SIG-M5 treated with dmso at 0.1 percent for 504 hours (cell line): ENCODE measurements at regions not wholly inside any gene's neighbourhood (a gene's known extent, or its start where the extent isn't known, plus 50 kb on each side); places are given as distances from the start of the nearest gene placed in this dataset.
"Not testable (repeated sequence)": the region's sequence is repeated elsewhere in the genome, so short reads cannot be mapped to it uniquely, and the experiment has no call there.

Source experiments
- DNase-seq: peaks from one replicate; lab custom pipeline; 2025; ENCODE audit not compliant: unreplicated experiment; lab: John Stamatoyannopoulos, UW

- no peak for DNase-seq
These were observed 256.2 kb upstream of the RARB start for GRCh38 chr3:25171897-25172296.

- no peak for DNase-seq
These were observed 254.5 kb upstream of the RARB start for GRCh38 chr3:25173606-25174005.

DNA sequence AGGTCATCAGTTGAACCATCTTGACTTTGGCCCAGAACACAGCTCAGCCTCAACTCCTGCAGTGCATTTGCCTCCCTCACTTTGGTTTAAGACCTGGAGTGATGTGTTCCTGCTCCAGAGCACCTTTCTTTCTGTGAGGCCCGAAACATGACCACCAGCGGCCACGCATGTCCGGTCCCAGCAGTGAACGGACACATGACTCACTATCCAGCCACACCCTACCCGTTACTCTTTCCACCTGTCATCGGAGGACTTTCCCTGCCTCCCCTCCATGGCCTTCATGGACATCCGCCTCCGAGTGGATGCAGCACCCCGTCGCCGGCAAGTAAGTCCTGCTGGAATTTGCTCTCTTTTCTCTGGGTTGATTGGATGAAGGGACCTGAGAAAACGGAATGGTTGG lies 253.8 kb upstream of the RARB start:
- DNase-seq, result no peak

DNA sequence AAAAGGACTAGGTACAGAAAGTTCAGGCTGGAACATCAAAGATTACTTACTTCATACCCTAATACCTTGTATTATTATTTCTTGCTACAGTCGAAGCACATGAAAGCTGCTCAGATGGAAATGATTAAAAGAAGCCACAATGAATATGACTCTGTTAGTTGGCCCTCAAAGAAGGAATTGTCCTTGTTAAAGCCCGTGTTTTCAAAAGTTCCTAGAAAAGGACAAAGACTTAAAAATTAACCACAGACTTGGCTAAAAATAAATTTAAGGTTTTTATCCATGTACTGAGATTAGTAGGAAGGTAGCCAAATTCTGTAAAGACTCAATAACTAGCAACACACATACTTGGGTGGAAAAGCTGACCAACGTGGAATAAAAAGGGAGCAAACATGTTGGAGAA lies 251.0 kb upstream of the RARB start:
- no peak for DNase-seq

DNA sequence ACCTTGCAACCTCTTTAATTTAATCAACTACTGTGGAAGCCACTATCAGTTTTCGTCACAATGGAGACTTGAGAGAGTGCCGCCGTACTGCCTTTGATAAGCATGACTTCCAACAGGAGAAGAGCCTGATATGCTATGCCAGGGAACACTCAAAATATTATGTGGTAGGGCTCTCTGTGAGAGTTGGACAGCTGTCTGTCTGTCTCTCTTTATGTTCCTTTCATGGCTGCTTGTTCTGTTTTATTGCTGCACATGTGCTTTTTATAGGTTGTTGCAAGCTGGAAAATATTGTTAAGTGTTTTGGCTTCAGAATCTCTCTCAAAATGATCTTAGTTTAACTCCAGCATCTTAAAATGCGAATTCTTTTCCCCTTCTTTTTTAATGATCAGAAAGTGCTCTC lies 249.4 kb upstream of the RARB start:
- DNase-seq, result no peak

GRCh38 chr3:25181096-25181495 lies 247.0 kb upstream of the RARB start:
- no peak for DNase-seq

GRCh38 chr3:25182794-25183193 lies 245.3 kb upstream of the RARB start:
- no peak for DNase-seq

- no peak for DNase-seq
These were observed 243.3 kb upstream of the RARB start for GRCh38 chr3:25184641-25185250.

DNA sequence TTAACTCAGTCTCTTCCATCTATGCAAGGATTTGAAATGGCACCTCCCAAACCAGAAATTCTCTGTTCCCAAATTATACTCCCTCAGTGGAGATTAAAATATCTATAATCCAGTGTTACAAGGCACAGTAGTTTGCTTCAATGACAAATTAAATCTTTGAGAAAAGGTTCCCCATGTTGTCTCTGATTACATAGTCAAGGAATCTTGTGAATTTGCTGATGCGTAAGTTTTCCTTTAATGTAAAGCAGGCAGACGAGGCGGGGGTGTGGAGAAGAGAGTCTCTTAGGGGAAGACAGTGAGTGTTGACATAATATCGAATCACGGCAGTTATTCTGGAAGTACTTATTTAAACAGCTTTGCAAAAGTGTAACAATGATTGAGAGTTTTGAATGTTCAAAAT lies 236.4 kb upstream of the RARB start:
- DNase-seq, result no peak

- not testable (repeated sequence) for DNase-seq
These were observed 228.5 kb upstream of the RARB start for GRCh38 chr3:25199567-25199966.

GRCh38 chr3:25212736-25213135 lies 215.3 kb upstream of the RARB start:
- DNase-seq, result no peak

GRCh38 chr3:25214034-25214433 lies 214.0 kb upstream of the RARB start:
- no peak for DNase-seq

- no peak for DNase-seq
These were observed 209.7 kb upstream of the RARB start for GRCh38 chr3:25218362-25218761.

DNA sequence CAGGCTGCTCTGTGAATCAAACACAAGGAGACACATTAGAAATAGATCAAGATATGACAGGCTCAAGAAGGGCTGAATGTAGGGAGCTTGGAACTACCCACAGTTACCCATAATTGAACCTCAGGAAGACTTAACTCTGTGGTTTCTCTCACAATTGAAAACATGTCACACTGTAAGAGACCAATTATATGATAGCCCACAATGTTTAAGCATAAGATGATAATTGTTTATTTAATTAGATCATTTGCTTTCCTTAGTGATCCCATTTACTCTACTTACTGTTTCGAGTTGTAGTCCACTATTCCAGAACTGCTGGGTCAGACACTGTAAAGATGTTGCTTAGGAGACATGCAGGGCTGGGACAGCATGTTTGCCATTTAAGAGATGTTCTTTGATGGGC lies 201.3 kb upstream of the RARB start:
- no peak for DNase-seq

DNA sequence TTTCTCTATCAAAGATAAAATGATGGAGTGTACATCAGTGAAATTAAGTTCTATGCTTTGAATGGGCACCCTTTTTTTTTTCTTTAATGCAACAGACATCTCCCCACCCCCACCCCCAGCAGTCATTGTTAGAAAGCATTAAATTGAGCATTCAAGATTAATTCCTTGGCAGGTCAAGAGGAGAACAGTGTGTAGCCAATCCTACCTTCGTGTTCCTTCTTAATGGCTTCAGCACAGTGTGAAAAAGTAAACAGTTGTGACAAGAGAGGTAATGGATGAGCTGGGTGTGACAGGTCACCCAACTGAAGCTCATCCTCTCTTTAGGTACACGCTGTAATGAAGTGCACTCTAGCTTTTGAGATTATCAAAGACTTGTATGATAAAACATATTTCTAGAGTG lies 198.5 kb upstream of the RARB start:
- no peak for DNase-seq

- no peak for DNase-seq
These were observed 193.0 kb upstream of the RARB start for GRCh38 chr3:25235031-25235430.

GRCh38 chr3:25235466-25235865 lies 192.6 kb upstream of the RARB start:
- DNase-seq, result no peak

- no peak for DNase-seq
These were observed 190.5 kb upstream of the RARB start for GRCh38 chr3:25237602-25238001.

DNA sequence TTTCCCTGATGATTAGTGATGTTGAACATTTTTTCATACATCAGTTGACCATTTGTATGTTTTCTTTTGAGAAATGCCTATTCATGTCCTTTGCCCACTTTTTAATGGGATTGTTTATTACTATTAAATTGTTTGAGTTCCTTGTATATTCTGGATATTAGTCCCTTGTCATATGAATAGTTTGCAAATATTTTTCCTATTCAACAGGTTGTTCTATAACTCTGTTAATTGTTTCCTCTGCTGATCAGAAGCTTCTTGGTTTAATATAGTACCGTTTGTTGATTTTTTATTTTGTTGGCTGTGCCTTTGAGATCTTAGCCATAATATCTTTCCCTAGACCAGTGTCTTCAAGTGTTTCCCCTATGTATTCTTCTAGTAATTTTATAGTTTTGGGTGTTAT lies 189.0 kb upstream of the RARB start:
- DNase-seq, result no peak

DNA sequence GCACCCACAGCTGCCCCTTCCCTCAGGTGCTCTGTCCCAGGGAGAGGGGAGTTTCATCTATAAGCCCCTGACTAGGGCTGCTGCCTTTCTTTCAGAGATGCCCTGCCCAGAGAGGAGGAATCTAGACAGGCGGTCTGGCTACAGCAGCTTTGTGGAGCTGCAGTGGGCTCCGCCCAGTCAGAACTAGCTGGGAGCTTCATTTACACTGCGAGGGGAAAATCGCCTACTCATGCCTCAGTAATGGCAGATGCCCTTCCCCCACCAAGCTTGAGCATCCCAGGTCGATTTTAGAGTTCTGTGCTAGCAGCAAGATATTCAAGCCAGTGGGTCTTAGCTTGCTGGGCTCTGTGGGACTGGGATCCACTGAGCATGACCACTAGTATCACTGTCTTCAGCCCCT lies 181.2 kb upstream of the RARB start:
- DNase-seq, result no peak

DNA sequence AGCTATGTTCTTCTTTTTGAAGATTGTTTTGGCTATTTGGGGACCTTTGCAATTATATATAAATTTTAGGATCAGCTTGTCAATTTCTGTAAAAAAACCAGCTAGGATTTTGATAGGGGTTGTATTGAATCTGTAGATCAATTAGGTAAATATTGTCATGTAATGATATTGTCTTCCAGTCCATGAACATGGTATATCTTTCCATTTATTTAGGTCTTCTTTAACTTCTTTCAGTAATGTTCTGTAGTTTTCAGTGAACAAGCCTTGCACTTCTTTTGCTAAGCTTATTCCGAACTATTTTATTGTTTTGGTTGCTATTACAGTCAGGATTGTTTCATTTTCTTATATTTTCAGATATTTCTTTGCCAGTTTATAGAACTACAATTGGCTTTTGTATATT lies 175.8 kb upstream of the RARB start:
- no peak for DNase-seq

DNA sequence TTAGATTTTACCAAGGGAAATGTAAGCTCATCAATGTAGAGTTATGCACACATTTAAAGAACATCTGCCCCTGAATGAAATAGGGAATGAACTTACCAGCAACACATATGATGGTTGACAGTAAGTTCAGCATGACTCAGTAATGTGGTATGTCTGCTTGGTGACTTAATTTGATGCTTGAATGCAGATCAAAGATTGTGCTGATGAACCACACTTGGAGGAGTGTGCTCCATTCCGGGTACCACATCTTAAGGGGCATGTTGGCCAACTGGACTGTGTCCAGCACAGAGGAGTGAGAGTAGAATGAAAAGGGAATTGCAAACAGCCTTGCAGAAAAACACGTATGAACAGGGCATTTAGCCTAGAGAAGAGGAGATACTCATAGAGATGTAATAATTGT lies 171.0 kb upstream of the RARB start:
- DNase-seq, result no peak

GRCh38 chr3:25259871-25260270 lies 168.2 kb upstream of the RARB start:
- no peak for DNase-seq

DNA sequence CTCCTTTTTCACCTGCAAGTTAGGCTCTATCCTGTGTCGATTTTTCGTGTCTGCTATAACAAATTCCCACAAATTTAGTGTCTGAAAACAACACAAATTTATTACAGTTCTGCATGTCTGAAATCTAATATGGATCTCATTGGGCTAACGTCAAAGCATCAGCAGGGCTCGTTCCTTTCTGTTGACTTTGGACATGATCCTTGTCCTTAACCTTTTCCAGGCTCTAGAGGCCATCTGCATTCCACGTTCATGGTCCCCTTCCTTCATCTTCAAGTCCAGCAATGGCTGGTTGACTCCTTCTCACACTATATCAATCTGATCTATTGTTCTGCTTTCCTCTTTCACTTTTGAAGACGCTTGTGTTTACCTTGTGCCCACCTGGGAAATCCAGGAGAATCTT lies 165.7 kb upstream of the RARB start:
- DNase-seq, result no peak
